Left renal pelvis (tissue), 4 donors: ENCODE measurements at regions not wholly inside any gene's neighbourhood (a gene's known extent, or its start where the extent isn't known, plus 50 kb on each side); places are given as distances from the start of the nearest gene placed in this dataset.
A peak's percentile ranks its signal among the peaks of the same experiment; 100 is the strongest.
"Not testable (repeated sequence)": the region's sequence is repeated elsewhere in the genome, so short reads cannot be mapped to it uniquely, and the experiment has no call there.

Experiments used
- DNase-seq, 4 donors: peaks; one replicate each; pipeline ENCODE4 v3.0.0-alpha.2; 2013; ENCODE audit warnings: low read depth in 4 of 4, low spot score in 3 of 4

- DNase-seq = no peak
Observed at GRCh38 chr11:134616038-134616437, 204.0 kb upstream of the B3GAT1 start.

DNA sequence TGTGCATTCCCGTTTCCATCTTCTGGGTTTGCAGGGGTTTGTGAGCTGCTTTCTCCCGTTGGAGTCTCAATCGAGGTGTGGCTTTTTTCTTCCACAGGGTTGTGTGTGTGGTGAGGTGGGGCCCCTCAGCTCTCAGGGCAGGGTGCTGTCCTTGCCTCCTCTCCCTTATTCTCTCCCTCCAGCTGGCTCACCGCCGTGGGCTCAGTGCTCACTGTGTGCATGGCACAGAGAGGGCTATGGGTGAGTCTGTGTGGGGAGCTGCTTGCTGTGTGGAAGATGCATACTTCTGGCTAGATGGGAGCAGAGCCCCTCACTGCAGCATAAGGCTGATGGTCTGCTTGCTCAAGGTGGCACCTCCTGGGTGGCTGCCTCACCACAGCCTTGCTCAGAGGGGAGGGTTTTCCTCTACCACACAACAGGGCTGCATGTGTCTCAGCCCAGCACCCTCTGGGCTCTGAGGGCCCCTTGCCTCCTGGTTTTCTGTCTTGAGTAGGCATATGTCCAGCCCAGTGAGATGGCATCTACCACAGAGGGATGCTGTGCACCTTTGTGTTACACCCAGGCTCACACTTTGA is 203.1 kb upstream of the B3GAT1 start:
- DNase-seq = no peak

DNA sequence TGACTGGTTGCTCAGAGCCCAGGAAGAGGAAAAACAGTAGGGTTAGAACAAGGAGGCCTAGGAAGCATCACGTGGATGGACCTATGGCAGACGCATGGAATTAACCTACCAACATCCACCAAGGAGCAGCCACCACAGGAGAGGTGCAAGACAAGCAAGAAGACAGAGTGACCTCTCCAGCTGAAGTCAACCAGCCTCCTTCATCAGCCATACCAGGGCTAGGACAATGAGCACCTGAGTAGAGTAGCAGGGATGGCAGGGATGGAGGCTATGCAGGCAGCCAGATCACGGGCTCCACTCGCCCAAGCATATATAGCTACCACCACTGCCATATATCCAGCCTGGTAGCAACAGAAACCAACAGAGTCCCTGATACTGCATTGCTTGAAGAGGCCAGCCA is 202.1 kb upstream of the B3GAT1 start:
- DNase-seq = no peak

GRCh38 chr11:134613646-134614045 is 201.6 kb upstream of the B3GAT1 start:
- no peak for DNase-seq

DNA sequence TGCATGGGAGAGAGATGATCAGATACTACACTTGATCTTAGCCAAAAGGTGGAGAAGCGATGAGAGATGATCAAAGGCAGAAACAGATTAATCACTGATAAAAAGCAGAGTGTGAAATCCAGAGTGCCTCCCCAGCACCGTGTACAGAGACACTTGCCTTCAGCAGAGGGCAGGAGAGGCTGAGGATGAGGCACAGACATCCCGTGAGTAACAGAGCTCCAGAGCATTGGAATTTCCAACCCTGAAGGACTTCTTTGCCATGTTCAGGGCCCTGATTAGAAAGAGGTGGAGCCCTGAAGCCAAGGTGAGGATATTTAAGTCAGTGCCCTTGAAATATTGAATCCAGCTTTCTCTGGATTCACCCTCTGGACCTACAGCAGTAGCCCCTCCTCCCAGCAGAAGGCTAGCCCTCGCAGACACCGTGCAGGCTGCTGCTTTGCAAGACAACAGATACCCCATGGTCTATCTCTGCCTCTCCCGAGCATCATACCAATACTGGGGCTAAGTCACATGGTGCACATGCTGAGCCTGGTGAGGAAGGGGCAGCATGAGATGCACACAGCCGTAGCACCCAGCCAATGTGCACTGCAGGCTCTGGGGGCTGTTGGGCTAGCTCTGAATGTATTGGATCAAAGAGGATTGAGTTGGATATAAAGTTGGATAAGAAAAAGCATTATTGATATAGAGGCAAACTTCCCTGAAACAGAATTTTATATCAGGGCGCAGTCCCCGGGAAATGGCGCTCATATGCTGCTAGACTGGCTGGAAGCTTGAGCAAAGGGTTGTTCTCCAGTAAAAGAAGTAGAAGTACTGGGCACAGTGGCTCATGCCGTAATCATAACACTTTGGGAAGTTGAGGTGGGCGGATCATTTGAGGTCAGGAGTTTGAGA is 200.3 kb upstream of the B3GAT1 start:
- DNase-seq = no peak

DNA sequence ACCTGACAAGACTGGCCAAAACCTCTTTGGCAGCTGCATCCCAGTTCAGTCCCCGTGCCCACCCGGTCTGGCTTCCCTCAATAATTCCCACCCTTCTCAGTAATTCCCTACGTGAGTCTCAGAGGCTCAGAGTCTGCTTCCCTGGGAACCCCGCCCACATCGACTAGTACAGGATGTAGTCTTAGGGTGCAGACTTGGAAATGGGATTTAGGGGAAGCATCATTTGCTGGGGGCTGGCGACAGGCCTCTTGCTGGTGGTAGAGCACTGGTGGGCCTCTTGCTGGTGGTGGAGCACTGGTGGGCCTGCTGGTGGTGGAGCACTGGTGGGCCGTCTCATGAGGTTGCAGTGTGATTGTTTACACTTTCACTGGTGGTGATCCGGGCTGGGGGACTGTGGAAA is 199.5 kb upstream of the B3GAT1 start:
- no peak for DNase-seq

DNA sequence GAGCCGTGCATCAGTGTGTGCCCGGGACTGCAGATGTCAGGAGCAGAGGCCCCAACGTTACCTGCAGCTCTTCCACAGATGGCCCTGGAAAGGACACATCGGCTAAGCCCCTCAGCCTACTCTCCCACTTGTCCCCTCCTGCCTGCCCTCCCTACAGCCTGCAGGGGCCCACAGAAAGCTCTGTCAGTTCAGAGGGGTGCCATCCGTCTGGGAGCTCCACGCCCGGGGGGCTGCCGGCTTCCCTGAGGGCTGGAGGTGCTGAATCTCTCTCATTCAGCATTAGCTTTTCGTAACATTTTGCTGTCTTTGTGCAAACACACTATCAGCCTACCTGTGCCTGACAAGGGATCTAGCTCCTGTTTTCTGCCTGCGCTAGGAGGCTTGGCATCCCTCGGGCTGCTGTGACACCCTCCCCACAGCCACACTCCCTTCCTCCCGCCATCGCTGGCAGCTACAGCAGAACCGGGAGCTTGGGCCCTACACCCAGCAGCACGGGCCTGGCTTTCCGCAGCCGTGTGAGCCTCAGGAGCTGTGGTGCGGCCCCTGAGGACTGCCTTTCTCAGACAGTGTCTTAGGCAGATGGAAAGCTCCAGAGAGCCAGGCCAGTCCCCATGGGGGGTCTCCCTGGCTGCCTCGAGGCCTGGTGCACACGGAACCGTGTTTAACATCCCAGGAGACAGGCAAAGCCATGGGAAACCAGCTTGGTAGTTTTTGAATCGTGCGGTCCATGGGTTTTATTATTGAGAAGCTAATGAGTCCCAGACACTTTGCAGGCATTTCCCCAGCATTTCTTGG is 198.3 kb upstream of the B3GAT1 start:
- no peak for DNase-seq

- no peak for DNase-seq
Observed at GRCh38 chr11:134609361-134610115, 197.5 kb upstream of the B3GAT1 start.

- DNase-seq = no peak
Observed at GRCh38 chr11:134607963-134608750, 196.1 kb upstream of the B3GAT1 start.

DNA sequence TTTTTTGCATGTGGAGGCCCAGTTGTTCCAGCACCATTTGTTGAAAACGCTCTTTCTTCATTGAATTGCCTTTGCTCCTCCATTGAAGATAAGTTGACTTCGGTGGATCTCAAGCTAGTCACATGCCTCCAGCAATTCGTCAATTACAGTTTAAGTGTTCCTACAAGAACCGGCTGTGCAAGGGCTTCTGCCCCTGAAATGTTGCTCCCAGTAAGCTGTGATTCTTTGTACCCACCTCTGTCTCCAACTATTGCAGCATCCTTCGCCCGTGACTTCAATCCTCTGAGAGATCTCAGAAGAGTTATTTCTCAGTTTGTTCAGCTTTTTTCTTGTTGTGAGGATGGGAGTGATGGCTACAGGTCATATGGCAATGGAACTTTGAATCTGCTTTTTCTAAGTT is 194.2 kb upstream of the B3GAT1 start:
- DNase-seq = no peak

DNA sequence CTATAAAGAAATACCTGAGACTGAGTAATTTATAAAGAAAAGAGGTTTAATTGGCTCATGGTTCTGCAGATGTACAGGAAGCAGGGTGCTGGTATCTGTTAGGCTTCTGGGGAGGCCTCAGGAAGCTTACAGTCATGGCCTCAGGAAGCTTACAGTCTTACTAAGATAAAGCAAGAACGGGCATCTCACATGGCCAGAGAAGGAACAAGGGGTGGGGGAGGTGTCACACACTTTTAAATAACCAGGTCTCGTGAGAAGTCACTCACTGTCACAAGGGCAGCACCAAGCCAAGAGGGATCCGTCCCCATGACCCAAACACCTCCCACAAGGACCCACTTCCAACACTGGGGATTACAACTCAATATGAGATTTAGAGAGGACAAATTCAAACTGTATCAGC is 192.8 kb upstream of the B3GAT1 start:
- DNase-seq = no peak

- DNase-seq = peak in 1 of 4 donors; percentile 10
Observed at GRCh38 chr11:134599299-134599771, 187.3 kb upstream of the B3GAT1 start.

GRCh38 chr11:134598368-134598767 is 186.3 kb upstream of the B3GAT1 start:
- no peak for DNase-seq

GRCh38 chr11:134597452-134597851 is 185.4 kb upstream of the B3GAT1 start:
- DNase-seq = no peak

DNA sequence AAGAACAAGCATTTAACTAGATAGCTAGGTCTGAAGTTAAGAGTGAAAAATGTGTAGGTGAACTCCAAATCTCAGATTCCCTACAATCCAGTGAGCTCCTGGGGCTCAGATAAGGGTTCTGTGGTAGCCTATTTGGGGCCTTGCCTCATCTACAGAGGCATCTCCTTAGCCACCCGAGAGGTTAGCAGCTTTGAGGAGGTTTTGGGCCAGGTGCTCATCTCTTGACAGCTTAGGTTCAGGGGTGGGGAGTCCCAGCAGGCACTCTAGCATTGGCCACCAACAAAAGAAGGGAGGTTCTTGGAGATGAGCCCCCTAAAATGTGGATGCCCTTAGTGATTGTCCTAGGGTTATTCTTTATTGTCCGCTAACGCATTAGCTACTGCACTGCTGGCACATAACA is 184.4 kb upstream of the B3GAT1 start:
- no peak for DNase-seq

- DNase-seq = no peak
Observed at GRCh38 chr11:134592391-134592990, 180.4 kb upstream of the B3GAT1 start.

DNA sequence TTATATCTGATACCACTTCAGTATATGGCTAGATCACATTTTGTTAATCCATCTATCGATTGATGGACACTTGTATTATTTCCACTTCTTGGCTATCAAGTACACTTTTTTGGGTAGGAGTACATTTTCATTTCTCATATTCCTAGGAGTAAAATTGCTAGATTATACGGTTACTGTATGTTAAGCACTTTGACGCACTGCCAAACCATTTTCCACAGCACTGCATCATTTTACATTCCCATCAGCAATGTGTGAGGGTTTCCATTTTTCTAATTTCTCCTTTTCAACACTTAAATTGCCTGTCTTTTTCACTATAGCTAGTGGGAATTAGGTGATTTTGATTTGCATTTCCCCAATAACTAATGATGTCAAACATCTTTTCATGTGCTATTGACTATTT is 179.3 kb upstream of the B3GAT1 start:
- DNase-seq = no peak

DNA sequence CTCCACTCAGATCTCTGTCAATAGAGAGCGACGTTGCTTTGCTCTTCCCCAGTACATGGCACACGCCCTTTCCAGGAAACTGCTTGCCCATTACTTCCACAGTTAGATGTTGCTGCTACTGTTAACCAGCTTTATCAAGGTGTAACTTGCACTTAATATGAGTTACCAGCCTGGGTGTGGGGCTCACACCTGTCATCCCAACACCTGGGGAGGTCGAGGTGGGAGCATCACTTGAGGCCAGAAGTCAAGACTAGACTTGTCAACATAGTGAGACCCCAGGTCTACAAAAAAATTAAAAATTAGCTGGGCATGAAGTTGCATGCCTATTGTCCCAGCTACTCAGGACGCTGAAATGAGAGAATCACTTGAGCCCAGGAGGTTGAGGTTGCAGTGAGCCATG is 177.1 kb upstream of the B3GAT1 start:
- DNase-seq = no peak

DNA sequence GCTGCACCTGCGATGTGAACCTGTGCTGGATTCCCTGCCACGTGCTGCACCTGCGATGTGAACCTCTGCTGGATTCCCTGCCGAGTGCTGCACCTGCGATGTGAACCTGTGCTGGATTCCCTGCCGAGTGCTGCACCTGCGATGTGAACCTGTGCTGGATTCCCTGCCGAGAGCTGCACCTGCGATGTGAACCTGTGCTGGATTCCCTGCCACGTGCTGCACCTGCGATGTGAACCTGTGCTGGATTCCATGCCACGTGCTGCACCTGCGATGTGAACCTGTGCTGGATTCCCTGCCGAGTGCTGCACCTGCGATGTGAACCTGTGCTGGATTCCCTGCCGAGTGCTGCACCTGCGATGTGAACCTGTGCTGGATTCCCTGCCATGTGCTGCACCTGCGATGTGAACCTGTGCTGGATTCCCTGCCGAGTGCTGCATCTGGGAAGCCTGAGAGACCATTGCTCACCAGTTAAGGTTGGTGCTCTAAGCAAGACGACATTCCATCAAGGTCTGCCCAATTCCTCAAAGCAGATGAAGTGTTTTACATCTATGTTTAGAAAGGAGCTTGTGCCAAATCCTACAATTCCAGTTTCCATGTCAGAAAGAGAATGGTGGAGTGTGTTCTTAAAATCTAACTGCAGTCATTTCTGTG is 176.5 kb upstream of the B3GAT1 start:
- not testable (repeated sequence) for DNase-seq
